ENCODE measurements at regions not wholly inside any gene's neighbourhood (a gene's known extent, or its start where the extent isn't known, plus 50 kb on each side); places are given as distances from the start of the nearest gene placed in this dataset.
"Not testable (repeated sequence)": the region's sequence is repeated elsewhere in the genome, so short reads cannot be mapped to it uniquely, and the experiment has no call there.

- no peaks in the 10 kb centered on the region for H3K4me1 ChIP-seq (ENCODE audit: low read depth, poor library complexity, severe bottlenecking)
- no peaks in the 10 kb centered on the region for H3K36me3 ChIP-seq (ENCODE audit: insufficient read depth)
- no peak overlapping the region for H3K27ac ChIP-seq
- no peak overlapping the region for H3K4me3 ChIP-seq (IDR thresholded peaks at IDR 0.05; ENCODE audit: insufficient read depth, low read depth, low read length)
- H4K20me1 ChIP-seq (ENCODE audit: insufficient read depth): no peaks in the 10 kb centered on the region
- no peak overlapping the region for H3K4me2 ChIP-seq
- H3K9ac ChIP-seq: no peak overlapping the region
- no peaks in the 10 kb centered on the region for H3K27me3 ChIP-seq (ENCODE audit: insufficient read depth, low read depth)
- H2AFZ ChIP-seq (ENCODE audit: low read depth): no peak overlapping the region
- H3K79me2 ChIP-seq (ENCODE audit: insufficient read depth, low read depth): no peaks in the 10 kb centered on the region
- no peak for TF ChIP-seq CTCF (conservative IDR thresholded peaks at IDR 0.05; ENCODE audit: low read depth, low read length)
Measured at GRCh38 chr3:159258934-159259333, 457.1 kb downstream of the MFSD1 start.

DNA sequence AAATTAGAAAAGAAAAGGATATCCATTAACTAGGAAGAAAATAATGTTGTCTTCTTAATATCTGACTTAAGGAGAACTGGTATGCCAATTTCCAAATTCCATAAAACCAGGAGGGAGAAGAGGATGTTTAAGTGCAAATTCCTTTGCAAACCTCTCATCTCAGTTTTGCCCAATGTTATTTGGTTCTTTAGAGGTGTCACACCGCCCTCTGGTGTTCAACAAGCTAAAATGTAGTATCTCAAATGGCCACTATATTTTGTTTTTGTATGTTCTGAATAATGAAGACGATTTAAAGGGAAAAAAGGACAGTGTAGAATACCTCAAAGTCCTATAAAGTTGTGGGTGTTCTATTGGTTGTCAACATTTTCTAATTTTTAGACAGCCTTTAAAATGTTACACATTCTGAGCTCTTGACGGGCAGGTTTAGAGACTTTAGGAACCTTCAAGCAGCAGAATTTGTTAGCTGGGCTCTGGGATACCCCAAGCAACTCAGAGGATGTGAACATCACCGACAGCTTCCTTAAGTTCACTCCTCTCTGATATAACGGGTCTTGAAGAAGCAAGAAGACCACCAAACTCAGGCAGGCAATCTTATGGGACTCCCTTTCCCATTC lies 458.3 kb downstream of the MFSD1 start:
- Histone ChIP-seq H3K9ac (no peak overlapping the region), H3K36me3 (ENCODE audit: insufficient read depth) (no peaks in the 10 kb centered on the region), H3K4me3 (IDR thresholded peaks at IDR 0.05; ENCODE audit: insufficient read depth, low read depth, low read length) (no peak overlapping the region), H4K20me1 (ENCODE audit: insufficient read depth) (no peaks in the 10 kb centered on the region), H3K79me2 (ENCODE audit: insufficient read depth, low read depth) (no peaks in the 10 kb centered on the region), H3K27me3 (ENCODE audit: insufficient read depth, low read depth) (no peaks in the 10 kb centered on the region), H3K4me2 (no peak overlapping the region), H3K27ac (no peak overlapping the region), H2AFZ (ENCODE audit: low read depth) (no peak overlapping the region; the same call in 1 of the 2 replicates), H3K4me1 (ENCODE audit: low read depth, poor library complexity, severe bottlenecking) (no peaks in the 10 kb centered on the region)
- peak; percentile 91 for TF ChIP-seq CTCF (conservative IDR thresholded peaks at IDR 0.05; ENCODE audit: low read depth, low read length)

DNA sequence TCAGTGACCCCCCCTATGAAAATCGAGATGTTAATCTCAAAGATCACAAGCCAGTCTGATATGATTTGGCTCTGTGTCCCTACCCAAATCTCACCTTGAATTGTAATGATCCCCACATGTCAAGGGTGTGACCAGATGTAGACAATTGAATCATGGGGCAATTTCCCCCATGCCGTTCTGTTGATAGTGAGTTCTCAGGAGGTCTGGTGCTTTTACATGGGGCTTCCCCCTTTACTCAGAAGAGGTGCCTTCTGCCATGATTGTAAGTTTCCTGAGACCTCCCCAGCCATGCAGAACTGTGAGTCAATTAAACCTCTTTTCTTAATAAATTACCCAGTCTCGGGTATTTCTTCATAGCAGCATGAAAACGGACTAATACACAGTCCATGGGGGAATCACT lies 459.5 kb downstream of the MFSD1 start:
- H3K4me3 ChIP-seq (IDR thresholded peaks at IDR 0.05; ENCODE audit: insufficient read depth, low read depth, low read length); H3K9ac ChIP-seq: not testable (repeated sequence)

DNA sequence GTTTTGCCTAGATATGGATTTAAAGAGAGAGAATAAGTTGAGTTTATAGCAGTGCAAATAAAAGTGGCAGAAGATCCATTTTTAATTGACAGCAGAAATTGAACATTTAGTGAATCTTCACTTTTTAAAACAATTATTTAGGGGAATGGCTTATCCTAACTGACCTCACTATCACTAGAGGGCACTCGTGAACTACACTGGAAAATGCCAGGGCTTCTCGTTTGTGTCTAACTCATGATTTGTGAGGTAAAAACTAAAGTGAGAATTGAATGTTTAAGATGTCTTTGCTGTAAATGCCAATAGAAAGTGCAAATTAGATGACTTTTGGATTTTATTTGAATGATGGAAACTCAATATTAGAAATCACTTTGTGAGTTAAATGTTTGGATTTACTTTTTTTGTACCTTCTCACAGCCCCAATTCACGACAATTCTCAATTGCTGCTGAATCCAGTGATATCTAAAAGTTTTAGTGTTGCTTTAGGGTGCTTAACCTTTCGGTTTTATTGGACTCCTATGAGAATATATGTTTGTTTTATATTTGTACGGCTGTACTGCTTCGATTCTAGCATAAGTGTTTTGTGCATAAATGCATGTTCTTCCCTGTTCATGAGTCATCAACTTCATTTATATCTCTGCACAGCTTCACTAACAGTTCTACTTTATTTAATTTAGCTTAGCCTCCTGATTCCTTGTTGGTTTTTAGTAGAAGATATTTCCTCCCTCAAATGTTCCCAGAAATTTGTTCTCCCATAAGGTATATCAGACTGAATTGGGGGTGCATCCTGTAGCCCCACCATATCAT lies 462.1 kb downstream of the MFSD1 start:
- Histone ChIP-seq H3K4me3 (IDR thresholded peaks at IDR 0.05; ENCODE audit: insufficient read depth, low read depth, low read length) (no peak overlapping the region), H3K36me3 (ENCODE audit: insufficient read depth) (no peaks in the 10 kb centered on the region), H3K4me2 (no peak overlapping the region), H3K4me1 (ENCODE audit: low read depth, poor library complexity, severe bottlenecking) (no peaks in the 10 kb centered on the region), H3K27me3 (ENCODE audit: insufficient read depth, low read depth) (no peaks in the 10 kb centered on the region), H3K79me2 (ENCODE audit: insufficient read depth, low read depth) (no peaks in the 10 kb centered on the region), H4K20me1 (ENCODE audit: insufficient read depth) (no peaks in the 10 kb centered on the region), H3K27ac (no peak overlapping the region), H3K9ac (no peak overlapping the region), H2AFZ (ENCODE audit: low read depth) (no peak overlapping the region)
- peak; percentile 80 for TF ChIP-seq CTCF (conservative IDR thresholded peaks at IDR 0.05; ENCODE audit: low read depth, low read length)

More for the DNA sequence above, 459.5 kb downstream of the MFSD1 start:
- not testable (repeated sequence) for H3K79me2 ChIP-seq (ENCODE audit: insufficient read depth, low read depth); H3K36me3 ChIP-seq (ENCODE audit: insufficient read depth); H3K27me3 ChIP-seq (ENCODE audit: insufficient read depth, low read depth); H4K20me1 ChIP-seq (ENCODE audit: insufficient read depth); H2AFZ ChIP-seq (ENCODE audit: low read depth); H3K27ac ChIP-seq; H3K4me2 ChIP-seq; H3K4me1 ChIP-seq (ENCODE audit: low read depth, poor library complexity, severe bottlenecking)

DNA sequence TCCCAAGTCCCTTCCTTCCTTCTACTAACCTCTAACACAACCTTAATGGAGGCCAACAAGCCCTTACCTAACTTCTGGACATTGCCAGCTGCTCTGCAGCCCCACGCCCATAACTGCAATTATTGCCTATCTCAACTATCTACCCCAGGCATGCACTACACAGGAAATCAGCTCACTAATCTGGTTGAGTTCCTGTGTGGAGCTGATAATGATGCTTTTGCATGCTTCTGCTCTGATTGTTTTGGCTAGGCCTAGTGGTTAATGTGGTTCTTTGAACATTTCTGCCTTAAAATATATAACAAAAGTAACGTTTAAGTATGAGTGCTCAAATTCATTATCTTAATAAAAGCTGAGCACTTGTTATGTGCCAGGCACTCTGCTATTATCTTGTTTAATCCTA lies 463.9 kb downstream of the MFSD1 start:
- Histone ChIP-seq H3K27me3 (ENCODE audit: insufficient read depth, low read depth) (no peaks in the 10 kb centered on the region), H3K4me1 (ENCODE audit: low read depth, poor library complexity, severe bottlenecking) (no peaks in the 10 kb centered on the region), H3K36me3 (ENCODE audit: insufficient read depth) (no peaks in the 10 kb centered on the region), H3K27ac (no peak overlapping the region), H4K20me1 (ENCODE audit: insufficient read depth) (no peaks in the 10 kb centered on the region), H2AFZ (ENCODE audit: low read depth) (no peak overlapping the region), H3K79me2 (ENCODE audit: insufficient read depth, low read depth) (no peaks in the 10 kb centered on the region), H3K9ac (no peak overlapping the region), H3K4me2 (no peak overlapping the region), H3K4me3 (IDR thresholded peaks at IDR 0.05; ENCODE audit: insufficient read depth, low read depth, low read length) (no peak overlapping the region)
- no peak for TF ChIP-seq CTCF (conservative IDR thresholded peaks at IDR 0.05; ENCODE audit: low read depth, low read length)

Measured in KMS-11 (cell line).